GM18873 (cell line): ENCODE measurements at regions not wholly inside any gene's neighbourhood (a gene's known extent, or its start where the extent isn't known, plus 50 kb on each side); places are given as distances from the start of the nearest gene placed in this dataset.
A peak's percentile ranks its signal among the peaks of the same experiment; 100 is the strongest.

Experiments
- ATAC-seq: cut with Tn5 transposase; IDR thresholded peaks from one replicate; pipeline ENCODE4 v1.9.1; 2021; ENCODE audit warnings: mild to moderate bottlenecking, moderate library complexity, moderate number of reproducible peaks; ENCODE audit not compliant: unreplicated experiment, low FRiP score

GRCh38 chr7:19463581-19463980 lies 245.3 kb downstream of the POLR1F start:
- ATAC-seq, result no peak

- ATAC-seq, result no peak
Observed at GRCh38 chr7:19455623-19456022, 253.2 kb downstream of the POLR1F start.

GRCh38 chr7:19448091-19448490 lies 260.7 kb downstream of the POLR1F start:
- ATAC-seq, result no peak

GRCh38 chr7:19442016-19442785 lies 266.6 kb downstream of the POLR1F start:
- ATAC-seq, result no peak

GRCh38 chr7:19439517-19439916 lies 269.3 kb downstream of the POLR1F start:
- no peak for ATAC-seq

- no peak for ATAC-seq
Observed at GRCh38 chr7:19437446-19437845, 271.4 kb downstream of the POLR1F start.

GRCh38 chr7:19427944-19428343 lies 280.9 kb downstream of the POLR1F start:
- no peak for ATAC-seq

- no peak for ATAC-seq
Observed at GRCh38 chr7:19421861-19422260, 276.6 kb upstream of the FERD3L start.

GRCh38 chr7:19417231-19417630 lies 272.0 kb upstream of the FERD3L start:
- no peak for ATAC-seq

- no peak for ATAC-seq
Observed at GRCh38 chr7:19415123-19415522, 269.9 kb upstream of the FERD3L start.

GRCh38 chr7:19413443-19413965 lies 268.3 kb upstream of the FERD3L start:
- no peak for ATAC-seq

GRCh38 chr7:19410691-19411090 lies 265.5 kb upstream of the FERD3L start:
- ATAC-seq, result no peak

- no peak for ATAC-seq
Observed at GRCh38 chr7:19410106-19410505, 264.9 kb upstream of the FERD3L start.

- ATAC-seq, result no peak
Observed at GRCh38 chr7:19408706-19409220, 263.5 kb upstream of the FERD3L start.

GRCh38 chr7:19407270-19407669 lies 262.0 kb upstream of the FERD3L start:
- no peak for ATAC-seq

- no peak for ATAC-seq
Observed at GRCh38 chr7:19405541-19405940, 260.3 kb upstream of the FERD3L start.

GRCh38 chr7:19404912-19405329 lies 259.7 kb upstream of the FERD3L start:
- no peak for ATAC-seq

- ATAC-seq, result no peak
Observed at GRCh38 chr7:19403691-19404090, 258.5 kb upstream of the FERD3L start.

- ATAC-seq, result no peak
Observed at GRCh38 chr7:19401461-19401860, 256.2 kb upstream of the FERD3L start.

GRCh38 chr7:19400758-19401254 lies 255.6 kb upstream of the FERD3L start:
- ATAC-seq, result no peak

GRCh38 chr7:19397911-19398310 lies 252.7 kb upstream of the FERD3L start:
- peak; percentile 76 for ATAC-seq

GRCh38 chr7:19392246-19392645 lies 247.0 kb upstream of the FERD3L start:
- ATAC-seq, result no peak
